ENCODE measurements at regions not wholly inside any gene's neighbourhood (a gene's known extent, or its start where the extent isn't known, plus 50 kb on each side); places are given as distances from the start of the nearest gene placed in this dataset.

DNA sequence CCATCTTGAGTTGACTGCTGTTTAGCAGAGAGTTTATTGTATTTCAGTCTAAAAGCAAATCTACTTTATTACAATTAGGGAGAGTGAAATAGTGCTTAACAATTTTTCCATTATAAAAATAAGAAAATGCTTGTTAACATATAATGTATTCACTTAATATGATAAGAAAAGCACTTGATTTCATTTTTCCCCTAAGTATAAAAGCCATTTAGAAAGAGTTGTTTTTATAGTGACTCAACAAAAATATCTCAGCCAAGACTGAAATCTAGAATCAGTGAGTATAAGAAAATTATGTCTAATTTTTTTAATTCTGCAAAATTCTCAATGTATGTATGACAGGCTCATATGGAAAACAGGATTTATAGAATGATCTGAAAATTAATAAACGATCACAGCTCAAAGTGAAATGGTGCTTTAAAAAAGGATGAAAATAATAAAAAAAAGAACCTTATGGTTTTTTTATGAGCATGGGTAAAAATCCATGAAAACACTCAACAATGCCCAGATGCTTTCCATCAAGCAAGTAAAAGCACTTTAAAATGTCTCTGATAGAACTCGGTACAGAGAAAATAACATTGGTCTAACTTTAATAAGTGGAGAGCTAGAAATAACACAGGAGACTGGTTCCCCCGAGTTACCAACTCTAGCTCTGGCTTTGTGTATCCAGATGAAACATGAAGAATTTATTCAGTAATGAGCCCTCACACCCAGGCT, 1057.8 kb upstream of the WWC1 start:
- Histone ChIP-seq H3K27ac (ENCODE audit: poor library complexity, severe bottlenecking) (no peak overlapping the region), H3K36me3 (ENCODE audit: low read depth) (no peaks in the 10 kb centered on the region), H3K9me3 (ENCODE audit: severe bottlenecking) (no peaks in the 10 kb centered on the region), H3K27me3 (ENCODE audit: insufficient read depth, poor library complexity, severe bottlenecking) (no peaks in the 10 kb centered on the region), H3K4me3 (ENCODE audit: severe bottlenecking) (no peak overlapping the region), H3K4me1 (ENCODE audit: insufficient read depth, poor library complexity, severe bottlenecking) (peaks cover 7% of the 10 kb centered on the region)
- ATAC-seq (ENCODE audit: low read depth) (no peak), DNase-seq (ENCODE audit: low spot score) (no peak)
- TF ChIP-seq, protein P1, sequence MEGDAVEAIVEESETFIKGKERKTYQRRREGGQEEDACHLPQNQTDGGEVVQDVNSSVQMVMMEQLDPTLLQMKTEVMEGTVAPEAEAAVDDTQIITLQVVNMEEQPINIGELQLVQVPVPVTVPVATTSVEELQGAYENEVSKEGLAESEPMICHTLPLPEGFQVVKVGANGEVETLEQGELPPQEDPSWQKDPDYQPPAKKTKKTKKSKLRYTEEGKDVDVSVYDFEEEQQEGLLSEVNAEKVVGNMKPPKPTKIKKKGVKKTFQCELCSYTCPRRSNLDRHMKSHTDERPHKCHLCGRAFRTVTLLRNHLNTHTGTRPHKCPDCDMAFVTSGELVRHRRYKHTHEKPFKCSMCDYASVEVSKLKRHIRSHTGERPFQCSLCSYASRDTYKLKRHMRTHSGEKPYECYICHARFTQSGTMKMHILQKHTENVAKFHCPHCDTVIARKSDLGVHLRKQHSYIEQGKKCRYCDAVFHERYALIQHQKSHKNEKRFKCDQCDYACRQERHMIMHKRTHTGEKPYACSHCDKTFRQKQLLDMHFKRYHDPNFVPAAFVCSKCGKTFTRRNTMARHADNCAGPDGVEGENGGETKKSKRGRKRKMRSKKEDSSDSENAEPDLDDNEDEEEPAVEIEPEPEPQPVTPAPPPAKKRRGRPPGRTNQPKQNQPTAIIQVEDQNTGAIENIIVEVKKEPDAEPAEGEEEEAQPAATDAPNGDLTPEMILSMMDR (IDR thresholded peaks at IDR 0.05; ENCODE audit: poor library complexity, severe bottlenecking): no peak

DNA sequence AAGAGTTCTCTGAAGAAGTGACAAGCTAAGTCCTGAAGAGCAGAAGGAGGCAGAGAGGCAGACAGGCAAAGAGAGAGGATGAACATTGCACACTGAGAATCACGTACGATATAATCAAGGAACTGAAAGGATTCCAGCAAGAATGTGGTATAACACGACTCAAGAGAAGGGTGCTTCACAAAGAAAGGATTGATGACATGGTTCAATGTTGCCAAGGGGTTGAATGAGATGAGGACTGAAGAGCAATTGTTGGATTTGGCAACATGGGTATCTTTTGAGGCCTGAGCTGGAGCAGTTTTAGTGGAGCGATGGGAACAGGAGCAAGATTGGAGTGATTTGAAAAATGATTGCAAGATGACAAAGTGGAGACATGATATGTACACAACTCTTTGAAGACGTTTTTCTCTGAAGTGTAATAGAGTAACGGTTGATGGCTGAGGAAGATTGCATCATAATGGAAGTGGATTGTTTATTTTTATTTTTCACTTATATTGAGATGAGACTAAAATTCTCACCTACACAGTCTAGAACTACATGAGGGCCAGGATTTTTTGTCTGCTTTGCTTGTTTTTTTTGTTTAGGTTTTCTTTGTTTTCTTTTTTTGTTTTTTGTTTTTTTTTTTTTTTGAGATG, 1049.9 kb upstream of the WWC1 start:
- no peaks in the 10 kb centered on the region for H3K27me3 ChIP-seq (ENCODE audit: insufficient read depth, poor library complexity, severe bottlenecking)
- peaks cover 9% of the 10 kb centered on the region for H3K4me1 ChIP-seq (ENCODE audit: insufficient read depth, poor library complexity, severe bottlenecking)
- no peaks in the 10 kb centered on the region for H3K36me3 ChIP-seq (ENCODE audit: low read depth)
- H3K4me3 ChIP-seq (ENCODE audit: severe bottlenecking): no peak overlapping the region
- no peak overlapping the region for H3K27ac ChIP-seq (ENCODE audit: poor library complexity, severe bottlenecking)
- no peak for ATAC-seq (ENCODE audit: low read depth)
- no peak for DNase-seq (ENCODE audit: low spot score)
- H3K9me3 ChIP-seq (ENCODE audit: severe bottlenecking): no peaks in the 10 kb centered on the region
- TF ChIP-seq, protein P1 (IDR thresholded peaks at IDR 0.05; ENCODE audit: poor library complexity, severe bottlenecking): no peak

DNA sequence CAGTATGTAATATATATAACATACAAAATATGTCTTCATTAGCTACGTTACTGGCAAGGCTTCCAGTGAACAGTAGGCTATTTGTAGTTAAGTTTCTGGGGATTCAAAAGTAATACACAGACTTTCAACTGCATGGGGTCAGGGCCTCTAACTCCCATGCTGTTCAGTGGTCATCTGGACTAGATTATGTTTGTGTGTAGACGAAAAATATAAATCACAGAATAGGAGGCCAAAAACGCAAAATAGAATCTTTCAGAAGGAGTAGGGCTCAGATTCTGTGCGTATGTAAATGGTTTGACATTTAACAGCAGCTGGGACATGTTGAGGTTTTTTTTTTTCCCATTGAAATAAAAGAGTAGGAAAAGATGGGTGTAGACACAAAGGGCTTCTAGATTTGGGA, 1048.7 kb upstream of the WWC1 start:
- Histone ChIP-seq H3K9me3 (ENCODE audit: severe bottlenecking) (no peaks in the 10 kb centered on the region), H3K36me3 (ENCODE audit: low read depth) (no peaks in the 10 kb centered on the region), H3K27ac (ENCODE audit: poor library complexity, severe bottlenecking) (no peak overlapping the region), H3K4me3 (ENCODE audit: severe bottlenecking) (no peak overlapping the region), H3K4me1 (ENCODE audit: insufficient read depth, poor library complexity, severe bottlenecking) (peaks cover 9% of the 10 kb centered on the region), H3K27me3 (ENCODE audit: insufficient read depth, poor library complexity, severe bottlenecking) (no peaks in the 10 kb centered on the region)
- no peak for DNase-seq (ENCODE audit: low spot score)
- TF ChIP-seq, protein P1 (IDR thresholded peaks at IDR 0.05; ENCODE audit: poor library complexity, severe bottlenecking): no peak
- no peak for ATAC-seq (ENCODE audit: low read depth)

DNA sequence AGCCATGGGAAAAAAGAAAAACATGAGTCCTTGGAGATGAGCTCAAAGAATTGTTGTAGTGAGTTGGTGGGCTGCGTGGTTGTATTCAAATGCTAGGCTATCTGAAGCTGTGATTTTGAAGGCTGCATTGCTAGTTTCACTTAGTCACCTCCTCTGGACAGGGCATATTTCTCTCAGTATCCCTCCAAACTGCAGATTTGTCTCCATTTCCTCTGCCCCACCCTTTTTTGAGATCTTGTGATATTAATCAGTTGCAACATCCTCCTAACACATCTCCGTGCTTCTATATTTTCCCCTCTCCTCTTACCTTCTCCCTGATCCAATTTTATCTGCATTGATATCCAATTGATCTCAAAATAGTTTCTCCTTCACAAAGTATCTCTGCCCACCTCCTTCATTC, 1048.0 kb upstream of the WWC1 start:
- ATAC-seq (ENCODE audit: low read depth): no peak
- H3K9me3 ChIP-seq (ENCODE audit: severe bottlenecking): no peaks in the 10 kb centered on the region
- no peak for DNase-seq (ENCODE audit: low spot score)
- no peaks in the 10 kb centered on the region for H3K27me3 ChIP-seq (ENCODE audit: insufficient read depth, poor library complexity, severe bottlenecking)
- no peaks in the 10 kb centered on the region for H3K36me3 ChIP-seq (ENCODE audit: low read depth)
- TF ChIP-seq, protein P1 (IDR thresholded peaks at IDR 0.05; ENCODE audit: poor library complexity, severe bottlenecking): no peak
- H3K4me3 ChIP-seq (ENCODE audit: severe bottlenecking): no peak overlapping the region
- H3K4me1 ChIP-seq (ENCODE audit: insufficient read depth, poor library complexity, severe bottlenecking): peaks cover 4% of the 10 kb centered on the region
- H3K27ac ChIP-seq (ENCODE audit: poor library complexity, severe bottlenecking): no peak overlapping the region

DNA sequence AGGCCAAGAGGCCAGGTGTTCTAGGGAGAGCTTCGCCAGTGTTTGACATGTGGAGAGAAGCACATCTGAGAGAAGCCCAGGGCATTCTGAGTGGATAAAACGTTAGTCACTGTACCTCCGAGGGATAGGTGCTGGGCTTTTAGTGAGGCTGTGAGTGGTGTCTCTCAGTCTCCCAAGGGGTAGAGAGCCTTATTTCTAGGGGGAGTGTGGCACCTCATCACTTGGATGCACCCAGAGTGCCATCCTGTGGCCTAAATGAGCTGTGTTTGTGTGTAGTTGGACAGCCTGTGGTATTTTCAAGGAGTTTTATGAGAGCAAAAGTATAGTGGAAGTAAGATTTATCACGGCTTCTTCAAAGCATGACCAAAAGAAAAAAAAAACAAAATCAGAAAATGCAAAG, 1046.9 kb upstream of the WWC1 start:
- DNase-seq (ENCODE audit: low spot score): no peak
- peak; percentile 68 for ATAC-seq (ENCODE audit: low read depth)
- Histone ChIP-seq H3K9me3 (ENCODE audit: severe bottlenecking) (no peaks in the 10 kb centered on the region), H3K4me1 (ENCODE audit: insufficient read depth, poor library complexity, severe bottlenecking) (no peaks in the 10 kb centered on the region), H3K4me3 (ENCODE audit: severe bottlenecking) (no peak overlapping the region), H3K27me3 (ENCODE audit: insufficient read depth, poor library complexity, severe bottlenecking) (no peaks in the 10 kb centered on the region), H3K36me3 (ENCODE audit: low read depth) (no peaks in the 10 kb centered on the region), H3K27ac (ENCODE audit: poor library complexity, severe bottlenecking) (no peak overlapping the region)
- TF ChIP-seq, protein P1 (IDR thresholded peaks at IDR 0.05; ENCODE audit: poor library complexity, severe bottlenecking): peak; percentile 68
